ENCODE measurements at regions not wholly inside any gene's neighbourhood (a gene's known extent, or its start where the extent isn't known, plus 50 kb on each side); places are given as distances from the start of the nearest gene placed in this dataset.

- TF ChIP-seq CTCF (conservative IDR thresholded peaks at IDR 0.05; ENCODE audit: low read depth, low read length) (no peak), POLR2A (IDR thresholded peaks at IDR 0.05; ENCODE audit: low read depth, low read length) (no peak), MAFK (IDR thresholded peaks at IDR 0.05; ENCODE audit: low read depth, low read length) (no peak), RAD21 (IDR thresholded peaks at IDR 0.05; ENCODE audit: low read length) (no peak), CHD1 (IDR thresholded peaks at IDR 0.05; ENCODE audit: low read depth, low read length) (no peak)
These were observed 131.2 kb upstream of the HCCS start for GRCh38 chrX:10979956-10980355.
